C4-2B (cell line): ENCODE measurements at regions not wholly inside any gene's neighbourhood (a gene's known extent, or its start where the extent isn't known, plus 50 kb on each side); places are given as distances from the start of the nearest gene placed in this dataset.

ENCODE experiments used
- CTCF ChIP-seq: fragments of 450-650 bp; conservative IDR thresholded peaks from 2 replicates; pipeline ENCODE4 v1.5.1; 2017; ENCODE audit warnings: mild to moderate bottlenecking
- ZFX ChIP-seq: fragments of 450-650 bp; IDR thresholded peaks from 2 replicates; pipeline ENCODE4 v1.6.1; 2017

- no peak for TF ChIP-seq CTCF
- no peak for TF ChIP-seq ZFX
These were observed 830.4 kb upstream of the COBL start for GRCh38 chr7:52146871-52147634.
